GM12891 (cell line): ENCODE measurements at regions not wholly inside any gene's neighbourhood (a gene's known extent, or its start where the extent isn't known, plus 50 kb on each side); places are given as distances from the start of the nearest gene placed in this dataset.

Experiments
- POLR2A ChIP-seq: IDR thresholded peaks from 2 replicates; pipeline ENCODE4 v1.6.1; 2011; ENCODE audit warnings: low read depth, low read length, control low read depth
- POLR2AphosphoS5 ChIP-seq: IDR thresholded peaks from 2 replicates; pipeline ENCODE4 v1.6.1; 2011; ENCODE audit warnings: low read depth, low read length, control low read depth

DNA sequence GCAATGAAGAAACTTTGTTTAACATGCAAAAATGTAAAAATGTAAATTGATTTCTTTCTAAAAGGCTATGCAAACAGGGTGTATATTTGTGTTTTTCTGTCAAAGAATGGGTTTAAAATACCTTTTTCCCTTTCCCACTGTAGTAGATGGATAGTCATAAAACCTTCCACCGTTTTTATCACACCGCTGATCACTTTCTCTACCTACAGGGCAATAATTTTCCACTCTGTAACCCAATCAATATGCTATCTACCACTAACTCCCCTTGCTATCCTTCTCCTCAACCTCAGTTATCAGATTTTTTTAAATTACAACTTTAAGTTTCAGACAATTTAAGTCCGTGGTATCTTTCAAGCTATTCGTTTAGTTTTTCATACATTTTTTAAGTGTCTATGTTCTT, 91.4 kb upstream of the ARID1B start:
- TF ChIP-seq POLR2AphosphoS5 (no peak), POLR2A (no peak)
